ENCODE measurements at regions not wholly inside any gene's neighbourhood (a gene's known extent, or its start where the extent isn't known, plus 50 kb on each side); places are given as distances from the start of the nearest gene placed in this dataset.

DNA sequence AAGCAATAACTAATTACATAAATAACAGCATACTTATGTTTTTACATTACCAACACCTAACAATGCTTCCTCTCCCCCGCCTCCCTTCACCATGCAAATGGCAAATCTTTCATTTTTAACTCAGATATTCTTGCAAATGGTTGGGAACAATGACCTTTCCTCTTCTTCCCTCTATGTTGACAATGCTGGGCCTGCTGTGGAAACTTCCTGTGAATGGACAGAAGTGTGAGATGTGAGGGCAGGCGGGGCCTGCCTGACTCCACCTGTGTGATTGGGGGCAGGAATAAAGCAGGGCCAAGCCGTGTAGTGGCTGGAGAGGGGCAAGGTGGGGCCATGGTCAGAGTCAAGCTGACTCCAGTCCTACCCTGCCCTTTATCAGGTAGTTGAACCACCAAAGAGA is 289.6 kb downstream of the RPS6KC1 start:
- TF ChIP-seq CTCF (IDR thresholded peaks at IDR 0.05) (no peak), EZH2 (IDR thresholded peaks at IDR 0.05; ENCODE audit: borderline replicate concordance, insufficient read depth, low read depth, low read length, poor library complexity, severe bottlenecking) (no peak)

Measured in B cell (primary cell).